Dendritic cell treated with granulocyte-macrophage colony-stimulating factor and Interleukin-4, amounts not matched to agents 40 ng/mL and 50 ng/mL, for 4 days (primary cell): ENCODE measurements at regions not wholly inside any gene's neighbourhood (a gene's known extent, or its start where the extent isn't known, plus 50 kb on each side); places are given as distances from the start of the nearest gene placed in this dataset.

Source experiments
- H3K27ac Mint-ChIP-seq: one replicate; pipeline ENCODE4 v1.8.0; 2022; ENCODE audit warnings: mild to moderate bottlenecking, mixed read lengths
- H3K27me3 Mint-ChIP-seq: one replicate; pipeline ENCODE4 v1.8.0; 2022; ENCODE audit warnings: mild to moderate bottlenecking, mixed read lengths
- H3K36me3 Mint-ChIP-seq: one replicate; pipeline ENCODE4 v1.8.0; 2022; ENCODE audit warnings: low read depth, mixed read lengths
- H3K4me1 Mint-ChIP-seq: one replicate; pipeline ENCODE4 v1.8.0; 2022; ENCODE audit warnings: low read depth, mixed read lengths
- H3K4me3 Mint-ChIP-seq: one replicate; pipeline ENCODE4 v1.8.0; 2022; ENCODE audit warnings: mild to moderate bottlenecking, moderate library complexity, mixed read lengths
- H3K9me3 Mint-ChIP-seq: one replicate; pipeline ENCODE4 v1.8.0; 2022; ENCODE audit warnings: mixed read lengths
- intact Hi-C: fragments of 100-400 bp; cut with micrococcal nuclease; formaldehyde crosslinking; loops from one replicate; pipeline ENCODE4 v1.15.0; 2022

DNA sequence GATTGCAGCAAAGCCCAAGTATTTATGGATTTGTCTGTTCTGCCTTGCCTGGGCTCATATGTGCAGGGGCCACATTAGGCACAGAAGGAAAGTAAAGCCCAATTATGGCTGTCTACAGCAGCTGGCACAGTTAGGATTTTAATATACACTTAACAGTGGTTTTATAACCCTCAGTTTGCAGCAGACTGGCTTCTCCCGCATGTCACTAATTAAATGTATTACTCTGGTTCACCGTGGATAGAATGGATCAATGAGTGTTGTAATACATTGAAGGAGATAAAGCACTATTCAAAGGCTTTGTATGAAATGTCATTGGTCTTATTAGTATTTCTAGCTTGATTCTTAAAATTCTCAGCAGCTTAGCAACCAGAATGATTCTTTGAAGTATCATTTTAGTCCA, 320.2 kb downstream of the KCNS3 start:
- intact Hi-C loops = no loop called here
- H3K9me3 Mint-ChIP-seq = no peaks in the 10 kb centered on the region
- no peaks in the 10 kb centered on the region for H3K36me3 Mint-ChIP-seq
- no peak overlapping the region for H3K4me3 Mint-ChIP-seq
- H3K27me3 Mint-ChIP-seq = peaks cover 2% of the 10 kb centered on the region
- no peak overlapping the region for H3K27ac Mint-ChIP-seq
- H3K4me1 Mint-ChIP-seq = no peaks in the 10 kb centered on the region

DNA sequence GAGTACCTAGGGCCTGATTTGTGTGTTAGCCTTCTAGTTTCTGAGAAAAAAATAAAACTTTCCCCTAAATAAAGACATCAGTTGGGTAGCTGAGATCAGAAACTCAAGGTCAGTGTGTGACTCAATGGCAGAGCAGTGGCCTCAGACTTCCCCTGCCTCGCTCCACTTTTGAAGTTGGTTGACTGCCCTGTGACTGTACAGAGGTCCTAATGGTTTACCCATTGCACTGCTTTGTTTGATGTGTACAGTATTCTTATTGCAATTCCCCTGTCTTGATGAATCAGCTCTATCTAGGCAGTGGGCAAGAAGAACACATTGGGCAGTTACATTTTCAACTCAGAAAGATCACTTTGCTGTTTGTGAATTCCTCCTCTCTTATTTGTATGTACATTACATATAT, 315.7 kb downstream of the KCNS3 start:
- peaks cover 2% of the 10 kb centered on the region for H3K27me3 Mint-ChIP-seq
- no peak overlapping the region for H3K4me3 Mint-ChIP-seq
- no peaks in the 10 kb centered on the region for H3K9me3 Mint-ChIP-seq
- no peak overlapping the region for H3K27ac Mint-ChIP-seq
- H3K4me1 Mint-ChIP-seq = no peaks in the 10 kb centered on the region
- no peaks in the 10 kb centered on the region for H3K36me3 Mint-ChIP-seq
- intact Hi-C loops = no loop called here

- H3K4me1 Mint-ChIP-seq = no peaks in the 10 kb centered on the region
- no peaks in the 10 kb centered on the region for H3K27me3 Mint-ChIP-seq
- no peaks in the 10 kb centered on the region for H3K36me3 Mint-ChIP-seq
- H3K4me3 Mint-ChIP-seq = no peak overlapping the region
- H3K9me3 Mint-ChIP-seq = no peaks in the 10 kb centered on the region
- H3K27ac Mint-ChIP-seq = no peak overlapping the region
- intact Hi-C loops = no loop called here
Observed at GRCh38 chr2:18186816-18187613, 308.5 kb downstream of the KCNS3 start.

DNA sequence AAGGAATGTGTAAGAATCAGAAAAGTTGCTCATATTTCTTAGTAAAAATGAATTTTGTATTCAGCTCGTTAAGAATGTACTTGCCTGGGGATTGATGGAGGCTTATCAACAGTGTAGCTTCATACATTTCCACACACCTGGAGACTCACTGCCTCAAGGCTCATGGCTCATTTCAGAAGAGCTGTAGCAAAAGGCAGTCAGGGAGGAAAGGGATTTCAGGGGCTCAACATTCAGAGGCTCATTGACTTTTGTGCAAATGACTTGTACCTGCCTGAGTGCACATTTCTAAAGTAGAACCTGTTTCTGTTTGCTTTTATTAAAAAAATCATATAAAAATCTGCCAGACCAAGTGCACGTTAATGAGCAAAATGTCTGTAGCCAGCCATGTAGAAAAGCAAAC, 304.4 kb downstream of the KCNS3 start:
- Mint-ChIP-seq H3K9me3 (no peaks in the 10 kb centered on the region), H3K27me3 (no peaks in the 10 kb centered on the region), H3K27ac (no peak overlapping the region), H3K4me3 (no peak overlapping the region), H3K36me3 (no peaks in the 10 kb centered on the region), H3K4me1 (no peaks in the 10 kb centered on the region)
- intact Hi-C loops = no loop called here

GRCh38 chr2:18180912-18181311, 302.4 kb downstream of the KCNS3 start:
- H3K4me3 Mint-ChIP-seq = no peak overlapping the region
- H3K4me1 Mint-ChIP-seq = no peaks in the 10 kb centered on the region
- intact Hi-C loops = no loop called here
- no peaks in the 10 kb centered on the region for H3K9me3 Mint-ChIP-seq
- H3K27me3 Mint-ChIP-seq = no peaks in the 10 kb centered on the region
- H3K27ac Mint-ChIP-seq = no peak overlapping the region
- no peaks in the 10 kb centered on the region for H3K36me3 Mint-ChIP-seq

GRCh38 chr2:18180031-18180610, 301.7 kb downstream of the KCNS3 start:
- intact Hi-C loops = no loop called here
- Mint-ChIP-seq H3K9me3 (no peaks in the 10 kb centered on the region), H3K4me3 (no peak overlapping the region), H3K27ac (no peak overlapping the region), H3K36me3 (no peaks in the 10 kb centered on the region), H3K4me1 (no peaks in the 10 kb centered on the region), H3K27me3 (no peaks in the 10 kb centered on the region)

GRCh38 chr2:18178736-18179349, 300.4 kb downstream of the KCNS3 start:
- Mint-ChIP-seq H3K4me3 (no peak overlapping the region), H3K9me3 (no peaks in the 10 kb centered on the region), H3K27ac (no peak overlapping the region), H3K4me1 (no peaks in the 10 kb centered on the region), H3K36me3 (no peaks in the 10 kb centered on the region), H3K27me3 (no peaks in the 10 kb centered on the region)
- intact Hi-C loops = loop anchor here (1.0 to 2.0 kb wide), 2 partner anchors 328 to 460 kb away; no protein-coding TSS in a partner anchor

- H3K27me3 Mint-ChIP-seq = no peaks in the 10 kb centered on the region
- no peaks in the 10 kb centered on the region for H3K9me3 Mint-ChIP-seq
- H3K27ac Mint-ChIP-seq = no peak overlapping the region
- H3K4me3 Mint-ChIP-seq = no peak overlapping the region
- no peaks in the 10 kb centered on the region for H3K36me3 Mint-ChIP-seq
- intact Hi-C loops = no loop called here
- no peaks in the 10 kb centered on the region for H3K4me1 Mint-ChIP-seq
Observed at GRCh38 chr2:18176679-18177215, 298.3 kb downstream of the KCNS3 start.

DNA sequence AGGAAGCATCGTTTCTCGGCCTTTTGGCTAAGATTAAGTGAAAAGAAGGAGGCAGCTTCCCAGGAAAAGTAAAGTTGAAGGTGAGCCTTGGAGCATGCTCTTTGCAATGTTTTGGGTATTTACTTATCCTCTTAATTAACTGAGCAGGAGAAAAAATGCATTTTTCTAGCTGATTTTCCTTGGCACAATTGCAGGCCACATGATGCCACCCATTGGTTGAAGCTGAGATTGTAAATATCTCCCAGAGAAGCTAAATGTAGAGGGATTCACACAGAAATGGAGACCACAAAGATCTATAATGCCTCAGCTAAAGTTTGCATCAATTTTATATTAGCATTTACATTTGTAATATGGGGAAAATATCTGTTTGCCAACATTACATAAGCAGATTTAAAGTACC, 294.1 kb downstream of the KCNS3 start:
- H3K27ac Mint-ChIP-seq = no peak overlapping the region
- intact Hi-C loops = no loop called here
- H3K36me3 Mint-ChIP-seq = no peaks in the 10 kb centered on the region
- H3K27me3 Mint-ChIP-seq = no peaks in the 10 kb centered on the region
- no peaks in the 10 kb centered on the region for H3K4me1 Mint-ChIP-seq
- no peaks in the 10 kb centered on the region for H3K9me3 Mint-ChIP-seq
- H3K4me3 Mint-ChIP-seq = no peak overlapping the region

GRCh38 chr2:18171191-18172139, 293.0 kb downstream of the KCNS3 start:
- no peak overlapping the region for H3K4me3 Mint-ChIP-seq
- no peak overlapping the region for H3K27ac Mint-ChIP-seq
- intact Hi-C loops = no loop called here
- no peaks in the 10 kb centered on the region for H3K9me3 Mint-ChIP-seq
- no peaks in the 10 kb centered on the region for H3K36me3 Mint-ChIP-seq
- H3K4me1 Mint-ChIP-seq = no peaks in the 10 kb centered on the region
- no peaks in the 10 kb centered on the region for H3K27me3 Mint-ChIP-seq

- intact Hi-C loops = no loop called here
- H3K36me3 Mint-ChIP-seq = no peaks in the 10 kb centered on the region
Observed at GRCh38 chr2:18170642-18171041, 292.2 kb downstream of the KCNS3 start.

DNA sequence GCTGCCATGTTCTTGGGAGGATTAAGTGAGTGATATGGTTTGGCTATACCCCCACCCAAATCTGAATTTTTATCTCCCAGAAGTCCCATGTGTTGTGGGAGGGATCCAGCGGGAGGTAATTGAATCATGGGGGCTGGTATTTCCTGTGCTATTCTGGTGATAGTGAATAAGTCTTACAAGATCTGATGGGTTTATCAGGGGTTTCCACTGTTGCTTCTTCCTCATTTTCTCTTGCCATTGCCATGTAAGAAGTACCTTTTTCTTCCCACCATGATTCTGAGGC, 291.4 kb downstream of the KCNS3 start:
- Mint-ChIP-seq H3K9me3 (no peaks in the 10 kb centered on the region), H3K36me3 (no peaks in the 10 kb centered on the region), H3K4me3 (no peak overlapping the region), H3K27ac (no peak overlapping the region), H3K4me1 (no peaks in the 10 kb centered on the region), H3K27me3 (no peaks in the 10 kb centered on the region)
- intact Hi-C loops = no loop called here

More at GRCh38 chr2:18170642-18171041, 292.2 kb downstream of the KCNS3 start:
- no peak overlapping the region for H3K27ac Mint-ChIP-seq
- H3K27me3 Mint-ChIP-seq = no peaks in the 10 kb centered on the region
- no peaks in the 10 kb centered on the region for H3K4me1 Mint-ChIP-seq
- H3K4me3 Mint-ChIP-seq = no peak overlapping the region
- H3K9me3 Mint-ChIP-seq = no peaks in the 10 kb centered on the region

DNA sequence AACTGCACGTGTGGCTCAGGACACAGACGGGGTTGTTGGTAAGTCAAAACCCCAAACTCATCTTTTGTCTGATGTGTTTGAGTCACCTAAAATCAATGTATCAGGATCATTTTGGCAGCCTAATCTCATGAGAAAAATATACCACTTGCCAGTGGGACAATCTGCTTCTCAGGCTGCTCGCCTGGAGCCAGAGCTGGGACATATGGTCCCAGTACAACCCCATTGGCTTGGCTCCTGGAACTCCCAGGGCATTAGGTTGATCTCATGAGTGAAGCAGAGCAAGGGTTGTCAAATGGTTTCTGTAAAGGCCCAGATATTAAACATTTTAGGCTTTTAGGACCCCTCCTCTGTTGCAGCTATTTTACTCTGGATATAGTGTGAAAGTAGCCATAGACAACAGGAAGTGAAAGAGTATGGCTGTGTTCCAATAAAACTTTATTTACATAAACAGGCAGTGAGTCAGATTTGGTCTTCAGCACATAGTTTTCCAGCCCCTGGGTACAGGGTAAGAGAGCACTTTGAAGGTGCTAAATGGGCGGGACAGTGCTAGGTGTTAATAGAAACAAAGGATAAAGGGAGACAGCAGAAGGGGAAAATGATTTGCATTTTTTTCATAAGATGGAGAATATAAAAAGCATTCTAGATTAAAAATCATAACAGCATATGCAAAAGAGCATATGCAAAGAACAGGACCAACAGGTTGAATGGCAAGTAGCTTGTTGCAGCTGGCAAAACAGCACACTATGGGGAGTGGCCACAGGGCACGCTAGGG, 290.8 kb downstream of the KCNS3 start:
- H3K9me3 Mint-ChIP-seq = no peaks in the 10 kb centered on the region
- no peak overlapping the region for H3K27ac Mint-ChIP-seq
- no peaks in the 10 kb centered on the region for H3K27me3 Mint-ChIP-seq
- intact Hi-C loops = no loop called here
- H3K4me3 Mint-ChIP-seq = no peak overlapping the region
- no peaks in the 10 kb centered on the region for H3K36me3 Mint-ChIP-seq
- H3K4me1 Mint-ChIP-seq = no peaks in the 10 kb centered on the region
